Neural cell (in vitro differentiated cells): ENCODE measurements at regions not wholly inside any gene's neighbourhood (a gene's known extent, or its start where the extent isn't known, plus 50 kb on each side); places are given as distances from the start of the nearest gene placed in this dataset.

Experiments
- H2AFZ ChIP-seq: fragments of 200-600, 300-800 bp; sonication (generic), shearing (Covaris generic); 2 replicates; pipeline ENCODE4 v1.6.0; 2014; ENCODE audit warnings: low read depth, mild to moderate bottlenecking, antibody characterized with exemption, low read length, moderate library complexity
- H3F3A ChIP-seq: fragments of 200-600 bp; shearing (Covaris generic); 2 replicates; pipeline ENCODE4 v1.6.1; 2016; ENCODE audit warnings: mild to moderate bottlenecking, moderate library complexity, mixed read lengths, antibody characterized with exemption, low read length; ENCODE audit not compliant: insufficient read depth, poor library complexity, severe bottlenecking
- H3K27ac ChIP-seq: fragments of 200-600, 300-800 bp; sonication (generic), shearing (Covaris generic); 2 replicates; pipeline ENCODE4 v1.5.1; 2014; ENCODE audit warnings: mild to moderate bottlenecking, low read length, moderate library complexity
- H3K27me3 ChIP-seq: fragments of 300-800, 200-600 bp; sonication (generic), shearing (Covaris generic); 2 replicates; pipeline ENCODE4 v1.6.0; 2014; ENCODE audit warnings: mild to moderate bottlenecking, low read depth, low read length, moderate library complexity; ENCODE audit not compliant: insufficient read depth
- H3K36me3 ChIP-seq: fragments of 300-800, 200-600 bp; sonication (generic), shearing (Covaris generic); 2 replicates; pipeline ENCODE4 v1.5.1; 2014; ENCODE audit warnings: mild to moderate bottlenecking, antibody characterized with exemption, low read length, moderate library complexity; ENCODE audit not compliant: insufficient read depth
- H3K4me2 ChIP-seq: fragments of 300-800, 200-600 bp; sonication (generic), shearing (Covaris generic); 2 replicates; pipeline ENCODE4 v1.6.0; 2014; ENCODE audit warnings: mild to moderate bottlenecking, low read length
- H3K4me3 ChIP-seq: fragments of 300-800, 200-600 bp; sonication (generic), shearing (Covaris generic); 2 replicates; pipeline ENCODE4 v1.5.1; 2014; ENCODE audit warnings: mild to moderate bottlenecking, low read length, moderate library complexity
- H3K79me2 ChIP-seq: fragments of 200-600 bp; shearing (Covaris generic); replicated peaks from 2 replicates; pipeline ENCODE4 v1.6.0; 2014; ENCODE audit warnings: mild to moderate bottlenecking, low read length, moderate library complexity; ENCODE audit not compliant: insufficient read depth
- H3K9ac ChIP-seq: fragments of 300-800, 200-600 bp; sonication (generic), shearing (Covaris generic); 2 replicates; pipeline ENCODE4 v1.6.1; 2016; ENCODE audit warnings: mild to moderate bottlenecking, low read length, mixed read lengths
- H3K9me2 ChIP-seq: fragments of 200-600 bp; shearing (Covaris generic); 2 replicates; pipeline ENCODE4 v1.6.1; 2016; ENCODE audit warnings: mild to moderate bottlenecking, low read length, mixed read lengths; ENCODE audit not compliant: insufficient read depth
- H3K9me3 ChIP-seq: fragments of 200-600, 300-800 bp; sonication (generic), shearing (Covaris generic); 2 replicates; pipeline ENCODE4 v1.6.1; 2016; ENCODE audit warnings: mild to moderate bottlenecking, mixed run types, low read length, moderate library complexity, mixed read lengths
- H4K20me1 ChIP-seq: fragments of 200-600 bp; shearing (Covaris generic); 2 replicates; pipeline ENCODE4 v1.6.1; 2016; ENCODE audit warnings: mild to moderate bottlenecking, mixed run types; ENCODE audit not compliant: insufficient read depth
- EP300 ChIP-seq: fragments of 450-650 bp; conservative IDR thresholded peaks from 2 replicates; pipeline ENCODE4 v1.6.1; 2014; ENCODE audit warnings: antibody characterized with exemption, mild to moderate bottlenecking, moderate library complexity; ENCODE audit not compliant: poor library complexity, severe bottlenecking
- EZH2 ChIP-seq: fragments of 200-600, 300-800 bp; shearing (Covaris generic), sonication (generic); IDR thresholded peaks from 2 replicates; pipeline ENCODE4 v1.6.1; 2014; ENCODE audit warnings: antibody characterized with exemption, low read length, borderline replicate concordance, mild to moderate bottlenecking; ENCODE audit not compliant: insufficient read depth, poor library complexity, severe bottlenecking
- MXI1 ChIP-seq: fragments of 450-650 bp; conservative IDR thresholded peaks from 2 replicates; pipeline ENCODE4 v1.6.1; 2014; ENCODE audit warnings: antibody characterized with exemption, mild to moderate bottlenecking; ENCODE audit not compliant: poor library complexity, severe bottlenecking
- POLR2AphosphoS5 ChIP-seq: IDR thresholded peaks from 2 replicates; pipeline ENCODE4 v1.6.1; 2012
- RAD21 ChIP-seq: fragments of 450-650 bp; conservative IDR thresholded peaks from 2 replicates; pipeline ENCODE4 v1.6.1; 2014; ENCODE audit warnings: antibody characterized with exemption, mild to moderate bottlenecking, moderate library complexity
- SMC3 ChIP-seq: fragments of 450-650 bp; conservative IDR thresholded peaks from 2 replicates; pipeline ENCODE4 v1.6.1; 2014; ENCODE audit warnings: antibody characterized with exemption, mild to moderate bottlenecking, moderate library complexity; ENCODE audit not compliant: poor library complexity
- TAF1 ChIP-seq: IDR thresholded peaks from 2 replicates; pipeline ENCODE4 v1.6.1; 2012; ENCODE audit warnings: low read depth
- TF ChIP-seq, protein P1 (sequence below): fragments of 450-650 bp; IDR thresholded peaks from 2 replicates; pipeline ENCODE4 v1.5.1; 2014; ENCODE audit warnings: antibody characterized with exemption, mild to moderate bottlenecking, moderate library complexity; ENCODE audit not compliant: poor library complexity, severe bottlenecking
- TF ChIP-seq, protein P2 (sequence below): IDR thresholded peaks from 2 replicates; pipeline ENCODE4 v1.6.1; 2012; ENCODE audit warnings: borderline replicate concordance

DNA sequence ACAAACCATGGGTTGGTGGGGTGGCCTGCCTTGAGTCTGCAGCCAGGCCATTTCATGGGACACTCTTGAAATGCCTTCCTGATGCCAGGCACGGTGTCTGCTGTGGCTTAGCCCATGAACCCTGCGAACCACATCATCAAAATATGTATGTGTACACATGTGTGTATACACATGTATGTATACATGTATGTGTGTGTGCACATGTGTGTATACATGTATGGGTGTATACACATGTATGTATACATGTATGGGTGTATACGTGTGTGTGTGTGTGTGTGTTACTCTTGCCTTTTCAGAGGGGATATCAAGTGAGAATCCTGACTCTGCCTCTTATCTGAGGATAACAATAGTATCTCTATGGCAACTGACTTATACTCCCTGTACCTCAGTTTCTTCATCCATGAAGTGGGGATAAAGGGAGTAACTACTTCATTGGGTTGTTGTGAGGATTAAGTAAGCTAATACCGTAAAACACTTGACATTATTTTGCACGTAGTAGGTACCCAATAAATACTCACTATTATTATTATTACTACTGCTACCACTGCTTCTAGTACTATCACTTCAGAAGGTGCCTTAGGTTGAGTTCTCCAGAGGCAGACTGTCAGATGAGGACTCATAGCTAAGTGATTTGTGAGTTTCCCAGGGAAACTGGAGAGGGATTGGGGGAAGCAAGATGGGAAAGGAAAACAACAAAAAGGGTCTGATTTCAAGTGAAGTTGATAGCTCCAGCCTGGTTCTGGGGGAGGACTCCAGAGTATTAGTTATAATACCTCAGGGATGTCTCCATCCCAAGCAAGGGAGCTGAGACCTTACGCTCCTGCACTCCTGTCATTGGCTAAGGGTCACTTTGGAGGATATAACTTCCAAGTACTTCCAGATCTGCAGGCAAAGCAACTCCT lies 110.5 kb downstream of the VEGFA start:
- Histone ChIP-seq H2AFZ (no peak overlapping the region), H3K27ac (no peak overlapping the region), H3K4me3 (no peak overlapping the region), H3K9ac (no peak overlapping the region), H3K36me3 (no peaks in the 10 kb centered on the region), H4K20me1 (no peaks in the 10 kb centered on the region), H3K79me2 (no peaks in the 10 kb centered on the region), H3K4me2 (no peak overlapping the region), H3K27me3 (no peaks in the 10 kb centered on the region), H3F3A (no peaks in the 10 kb centered on the region), H3K9me2 (no peaks in the 10 kb centered on the region), H3K9me3 (no peaks in the 10 kb centered on the region)
- no peak for TF ChIP-seq EP300
- TF ChIP-seq EZH2: no peak
- TF ChIP-seq MXI1: no peak
- TF ChIP-seq RAD21: no peak

DNA sequence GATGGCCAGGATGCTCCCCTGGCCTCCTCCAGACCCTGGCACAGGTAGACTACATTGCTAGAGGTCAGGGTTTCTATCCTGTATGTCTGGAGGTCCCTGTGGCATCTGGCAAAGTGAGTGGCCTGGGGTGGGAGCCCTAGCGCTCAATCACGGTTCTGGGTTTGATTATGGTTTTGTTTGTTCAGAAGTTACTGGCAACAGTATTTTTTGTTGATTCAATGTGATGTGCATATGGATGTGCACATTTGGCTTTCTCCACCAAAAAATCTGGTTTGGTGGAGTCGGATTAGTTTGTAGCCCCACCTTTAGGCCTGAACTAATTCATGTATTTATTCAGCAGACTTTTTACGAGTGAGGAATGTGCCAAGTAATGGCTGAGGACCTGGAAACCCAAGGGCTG lies 109.7 kb downstream of the VEGFA start:
- no peak overlapping the region for H2AFZ ChIP-seq
- H3K27me3 ChIP-seq: no peaks in the 10 kb centered on the region
- no peak overlapping the region for H3K4me2 ChIP-seq
- H3K9ac ChIP-seq: no peak overlapping the region
- H3K36me3 ChIP-seq: no peaks in the 10 kb centered on the region
- no peak overlapping the region for H3K27ac ChIP-seq
- H3K9me2 ChIP-seq: no peaks in the 10 kb centered on the region
- no peaks in the 10 kb centered on the region for H4K20me1 ChIP-seq
- TF ChIP-seq, protein P1, sequence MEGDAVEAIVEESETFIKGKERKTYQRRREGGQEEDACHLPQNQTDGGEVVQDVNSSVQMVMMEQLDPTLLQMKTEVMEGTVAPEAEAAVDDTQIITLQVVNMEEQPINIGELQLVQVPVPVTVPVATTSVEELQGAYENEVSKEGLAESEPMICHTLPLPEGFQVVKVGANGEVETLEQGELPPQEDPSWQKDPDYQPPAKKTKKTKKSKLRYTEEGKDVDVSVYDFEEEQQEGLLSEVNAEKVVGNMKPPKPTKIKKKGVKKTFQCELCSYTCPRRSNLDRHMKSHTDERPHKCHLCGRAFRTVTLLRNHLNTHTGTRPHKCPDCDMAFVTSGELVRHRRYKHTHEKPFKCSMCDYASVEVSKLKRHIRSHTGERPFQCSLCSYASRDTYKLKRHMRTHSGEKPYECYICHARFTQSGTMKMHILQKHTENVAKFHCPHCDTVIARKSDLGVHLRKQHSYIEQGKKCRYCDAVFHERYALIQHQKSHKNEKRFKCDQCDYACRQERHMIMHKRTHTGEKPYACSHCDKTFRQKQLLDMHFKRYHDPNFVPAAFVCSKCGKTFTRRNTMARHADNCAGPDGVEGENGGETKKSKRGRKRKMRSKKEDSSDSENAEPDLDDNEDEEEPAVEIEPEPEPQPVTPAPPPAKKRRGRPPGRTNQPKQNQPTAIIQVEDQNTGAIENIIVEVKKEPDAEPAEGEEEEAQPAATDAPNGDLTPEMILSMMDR: no peak
- no peak for TF ChIP-seq MXI1
- no peak for TF ChIP-seq EP300
- no peak for TF ChIP-seq EZH2
- TF ChIP-seq TAF1: no peak
- TF ChIP-seq POLR2AphosphoS5: no peak
- no peak for TF ChIP-seq RAD21
- no peak for TF ChIP-seq SMC3
- TF ChIP-seq, protein P2, sequence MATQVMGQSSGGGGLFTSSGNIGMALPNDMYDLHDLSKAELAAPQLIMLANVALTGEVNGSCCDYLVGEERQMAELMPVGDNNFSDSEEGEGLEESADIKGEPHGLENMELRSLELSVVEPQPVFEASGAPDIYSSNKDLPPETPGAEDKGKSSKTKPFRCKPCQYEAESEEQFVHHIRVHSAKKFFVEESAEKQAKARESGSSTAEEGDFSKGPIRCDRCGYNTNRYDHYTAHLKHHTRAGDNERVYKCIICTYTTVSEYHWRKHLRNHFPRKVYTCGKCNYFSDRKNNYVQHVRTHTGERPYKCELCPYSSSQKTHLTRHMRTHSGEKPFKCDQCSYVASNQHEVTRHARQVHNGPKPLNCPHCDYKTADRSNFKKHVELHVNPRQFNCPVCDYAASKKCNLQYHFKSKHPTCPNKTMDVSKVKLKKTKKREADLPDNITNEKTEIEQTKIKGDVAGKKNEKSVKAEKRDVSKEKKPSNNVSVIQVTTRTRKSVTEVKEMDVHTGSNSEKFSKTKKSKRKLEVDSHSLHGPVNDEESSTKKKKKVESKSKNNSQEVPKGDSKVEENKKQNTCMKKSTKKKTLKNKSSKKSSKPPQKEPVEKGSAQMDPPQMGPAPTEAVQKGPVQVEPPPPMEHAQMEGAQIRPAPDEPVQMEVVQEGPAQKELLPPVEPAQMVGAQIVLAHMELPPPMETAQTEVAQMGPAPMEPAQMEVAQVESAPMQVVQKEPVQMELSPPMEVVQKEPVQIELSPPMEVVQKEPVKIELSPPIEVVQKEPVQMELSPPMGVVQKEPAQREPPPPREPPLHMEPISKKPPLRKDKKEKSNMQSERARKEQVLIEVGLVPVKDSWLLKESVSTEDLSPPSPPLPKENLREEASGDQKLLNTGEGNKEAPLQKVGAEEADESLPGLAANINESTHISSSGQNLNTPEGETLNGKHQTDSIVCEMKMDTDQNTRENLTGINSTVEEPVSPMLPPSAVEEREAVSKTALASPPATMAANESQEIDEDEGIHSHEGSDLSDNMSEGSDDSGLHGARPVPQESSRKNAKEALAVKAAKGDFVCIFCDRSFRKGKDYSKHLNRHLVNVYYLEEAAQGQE: no peak
- no peak overlapping the region for H3K4me3 ChIP-seq
- no peaks in the 10 kb centered on the region for H3K79me2 ChIP-seq
- no peaks in the 10 kb centered on the region for H3K9me3 ChIP-seq
- H3F3A ChIP-seq: no peaks in the 10 kb centered on the region
